ENCODE measurements at regions not wholly inside any gene's neighbourhood (a gene's known extent, or its start where the extent isn't known, plus 50 kb on each side); places are given as distances from the start of the nearest gene placed in this dataset.
"Not testable (repeated sequence)": the region's sequence is repeated elsewhere in the genome, so short reads cannot be mapped to it uniquely, and the experiment has no call there.

GRCh38 chr16:65570261-65570660, 448.4 kb upstream of the CDH11 start:
- no peak for DNase-seq (ENCODE audit: low read depth in 2 of 2)

- DNase-seq (ENCODE audit: low read depth in 2 of 2): no peak
These were observed 438.0 kb upstream of the CDH11 start for GRCh38 chr16:65559846-65560245.

GRCh38 chr16:65549689-65550088, 427.8 kb upstream of the CDH11 start:
- DNase-seq (ENCODE audit: low read depth in 2 of 2): not testable (repeated sequence)

- DNase-seq (ENCODE audit: low read depth in 2 of 2): no peak
These were observed 426.6 kb upstream of the CDH11 start for GRCh38 chr16:65548470-65548869.

GRCh38 chr16:65547772-65548446, 426.0 kb upstream of the CDH11 start:
- no peak for DNase-seq (ENCODE audit: low read depth in 2 of 2)

GRCh38 chr16:65546353-65546791, 424.5 kb upstream of the CDH11 start:
- DNase-seq (ENCODE audit: low read depth in 2 of 2): no peak

- no peak for DNase-seq (ENCODE audit: low read depth in 2 of 2)
These were observed 423.6 kb upstream of the CDH11 start for GRCh38 chr16:65545413-65545956.

GRCh38 chr16:65543781-65544740, 422.2 kb upstream of the CDH11 start:
- no peak for DNase-seq (ENCODE audit: low read depth in 2 of 2)

GRCh38 chr16:65541646-65542045, 419.8 kb upstream of the CDH11 start:
- DNase-seq (ENCODE audit: low read depth in 2 of 2): no peak

- DNase-seq (ENCODE audit: low read depth in 2 of 2): no peak
These were observed 419.0 kb upstream of the CDH11 start for GRCh38 chr16:65540901-65541300.

GRCh38 chr16:65538976-65539375, 417.1 kb upstream of the CDH11 start:
- no peak for DNase-seq (ENCODE audit: low read depth in 2 of 2)

- DNase-seq (ENCODE audit: low read depth in 2 of 2): no peak
These were observed 415.5 kb upstream of the CDH11 start for GRCh38 chr16:65537336-65537735.

- no peak for DNase-seq (ENCODE audit: low read depth in 2 of 2)
These were observed 412.3 kb upstream of the CDH11 start for GRCh38 chr16:65534121-65534528.

- no peak for DNase-seq (ENCODE audit: low read depth in 2 of 2)
These were observed 411.0 kb upstream of the CDH11 start for GRCh38 chr16:65532846-65533245.

GRCh38 chr16:65532258-65532657, 410.4 kb upstream of the CDH11 start:
- no peak for DNase-seq (ENCODE audit: low read depth in 2 of 2)

GRCh38 chr16:65531475-65531874, 409.6 kb upstream of the CDH11 start:
- DNase-seq (ENCODE audit: low read depth in 2 of 2): no peak

- no peak for DNase-seq (ENCODE audit: low read depth in 2 of 2)
These were observed 403.8 kb upstream of the CDH11 start for GRCh38 chr16:65525707-65526106.

- DNase-seq (ENCODE audit: low read depth in 2 of 2): no peak
These were observed 403.1 kb upstream of the CDH11 start for GRCh38 chr16:65524997-65525396.

- DNase-seq (ENCODE audit: low read depth in 2 of 2): no peak
These were observed 402.4 kb upstream of the CDH11 start for GRCh38 chr16:65524231-65524630.

GRCh38 chr16:65523283-65523944, 401.6 kb upstream of the CDH11 start:
- DNase-seq (ENCODE audit: low read depth in 2 of 2): no peak

- DNase-seq (ENCODE audit: low read depth in 2 of 2): no peak
These were observed 400.5 kb upstream of the CDH11 start for GRCh38 chr16:65522412-65522811.

Data from activated CD4-positive, alpha-beta T cell treated with anti-CD3 and anti-CD28 coated beads for 24 hours (primary cell).